GM12878 (cell line): ENCODE measurements at regions not wholly inside any gene's neighbourhood (a gene's known extent, or its start where the extent isn't known, plus 50 kb on each side); places are given as distances from the start of the nearest gene placed in this dataset.

Experiments used
- CHD1 ChIP-seq: IDR thresholded peaks from 2 replicates; pipeline ENCODE4 v1.6.1; 2012; ENCODE audit warnings: low read depth, low read length, improper control_type of control experiment
- CUX1 ChIP-seq: IDR thresholded peaks from 2 replicates; pipeline ENCODE4 v1.6.1; 2012; ENCODE audit warnings: improper control_type of control experiment, low read depth, low read length; ENCODE audit not compliant: insufficient replicate concordance
- ELK1 ChIP-seq: IDR thresholded peaks from 2 replicates; pipeline ENCODE4 v1.6.1; 2012; ENCODE audit warnings: low read depth, low read length, improper control_type of control experiment
- JUNB ChIP-seq: IDR thresholded peaks from 2 replicates; pipeline ENCODE4 v1.6.1; 2016; ENCODE audit warnings: antibody characterized with exemption, mild to moderate bottlenecking
- KDM1A ChIP-seq: fragments of 200-600 bp; sonication (generic); IDR thresholded peaks from 2 replicates; pipeline ENCODE4 v1.6.1; 2016; ENCODE audit warnings: borderline replicate concordance
- MTA2 ChIP-seq: fragments of 450-650 bp; IDR thresholded peaks from 2 replicates; pipeline ENCODE4 v1.6.1; 2016; ENCODE audit warnings: low read depth, mild to moderate bottlenecking, moderate library complexity
- NFYB ChIP-seq: IDR thresholded peaks from 2 replicates; pipeline ENCODE4 v1.6.1; 2011; ENCODE audit warnings: low read depth, mild to moderate bottlenecking, low read length, improper control_type of control experiment, moderate library complexity; ENCODE audit not compliant: insufficient read depth
- NR2F1 ChIP-seq: fragments of 450-650 bp; conservative IDR thresholded peaks from 2 replicates; pipeline ENCODE4 v1.6.1; 2017; ENCODE audit warnings: mild to moderate bottlenecking
- SP1 ChIP-seq: IDR thresholded peaks from one replicate; pipeline ENCODE4 v1.6.1; 2011; ENCODE audit warnings: low read depth, low read length
- TCF3 ChIP-seq: IDR thresholded peaks from 2 replicates; pipeline ENCODE4 v1.6.1; 2012; ENCODE audit warnings: low read depth, mild to moderate bottlenecking, low read length, borderline replicate concordance; ENCODE audit not compliant: insufficient read depth
- ZBTB40 ChIP-seq: fragments of 450-650 bp; IDR thresholded peaks from 2 replicates; pipeline ENCODE4 v1.6.1; 2016; ENCODE audit warnings: mild to moderate bottlenecking, moderate library complexity, borderline replicate concordance

GRCh38 chr14:55754471-55754870, 174.5 kb downstream of the KTN1 start (continued):
- no peak for TF ChIP-seq ZBTB40
- TF ChIP-seq CUX1, result no peak
- no peak for TF ChIP-seq NR2F1
- no peak for TF ChIP-seq CHD1
- no peak for TF ChIP-seq JUNB
- no peak for TF ChIP-seq SP1
- TF ChIP-seq NFYB, result no peak
- no peak for TF ChIP-seq ELK1
- TF ChIP-seq TCF3, result no peak
- no peak for TF ChIP-seq KDM1A
- TF ChIP-seq MTA2, result no peak
